Retinal pigment epithelial cell (primary cell): ENCODE measurements at regions not wholly inside any gene's neighbourhood (a gene's known extent, or its start where the extent isn't known, plus 50 kb on each side); places are given as distances from the start of the nearest gene placed in this dataset.
"Not testable (repeated sequence)": the region's sequence is repeated elsewhere in the genome, so short reads cannot be mapped to it uniquely, and the experiment has no call there.

ENCODE experiments used
- DNase-seq: peaks from one replicate; pipeline ENCODE4 v3.0.0-alpha.2; 2010; ENCODE audit warnings: low read depth
- H3K4me3 ChIP-seq: 2 replicates; pipeline ENCODE4 v1.5.1; 2011; ENCODE audit warnings: mild to moderate bottlenecking, low read length, control low read depth, moderate library complexity
- TF ChIP-seq, protein P1 (sequence below): conservative IDR thresholded peaks from 2 replicates; pipeline ENCODE4 v1.5.1; 2011; ENCODE audit warnings: low read depth, low read length, control low read depth, inconsistent platforms

DNA sequence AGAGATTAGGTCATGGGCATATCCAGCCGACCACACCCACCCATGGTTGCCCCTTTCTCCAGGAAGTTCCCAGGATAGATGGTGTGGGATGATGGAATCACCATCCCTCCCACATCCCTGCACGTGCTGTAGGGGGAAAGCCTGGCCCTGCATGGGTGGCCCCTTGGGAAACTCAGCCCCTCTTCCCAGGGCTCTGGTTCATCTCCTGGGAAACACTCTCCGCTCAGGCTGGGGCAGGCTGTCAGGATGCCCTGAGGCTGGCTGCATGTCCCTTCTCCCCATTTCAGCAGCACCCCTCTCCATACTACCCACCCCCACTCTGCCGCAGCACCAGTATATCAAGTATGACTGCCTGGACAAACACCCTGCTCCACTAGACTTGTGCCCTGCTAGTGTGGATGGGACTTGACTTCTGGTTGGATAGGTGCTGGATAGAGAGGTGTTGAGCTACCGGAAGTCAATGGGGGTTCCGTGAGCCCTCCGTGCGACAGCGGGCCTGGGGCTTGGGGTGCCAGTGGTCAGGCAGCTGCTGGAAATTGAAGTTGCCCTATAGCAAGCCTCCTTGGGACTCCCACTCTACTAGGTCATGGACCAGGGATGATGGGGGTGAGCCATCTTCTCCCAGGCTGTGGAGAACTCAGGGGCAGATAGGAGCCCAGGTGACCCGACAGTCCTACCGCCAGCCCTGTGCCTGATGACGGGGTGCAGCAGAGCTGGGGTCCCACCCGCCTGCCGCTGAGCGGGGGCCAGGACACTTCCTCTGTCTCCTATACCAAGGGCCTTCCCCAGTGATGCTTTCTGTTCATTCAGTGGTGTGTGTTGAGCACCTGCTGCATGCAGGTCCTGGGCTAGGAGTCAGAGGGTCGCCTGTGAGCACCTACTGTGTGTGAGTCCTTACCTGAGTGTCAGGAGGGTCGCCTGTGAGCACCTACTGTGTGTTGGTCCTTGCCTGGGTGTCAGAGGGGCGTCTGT is 69.4 kb upstream of the COL5A1 start:
- DNase-seq: no peak
- no peak overlapping the region for H3K4me3 ChIP-seq
- TF ChIP-seq, protein P1, sequence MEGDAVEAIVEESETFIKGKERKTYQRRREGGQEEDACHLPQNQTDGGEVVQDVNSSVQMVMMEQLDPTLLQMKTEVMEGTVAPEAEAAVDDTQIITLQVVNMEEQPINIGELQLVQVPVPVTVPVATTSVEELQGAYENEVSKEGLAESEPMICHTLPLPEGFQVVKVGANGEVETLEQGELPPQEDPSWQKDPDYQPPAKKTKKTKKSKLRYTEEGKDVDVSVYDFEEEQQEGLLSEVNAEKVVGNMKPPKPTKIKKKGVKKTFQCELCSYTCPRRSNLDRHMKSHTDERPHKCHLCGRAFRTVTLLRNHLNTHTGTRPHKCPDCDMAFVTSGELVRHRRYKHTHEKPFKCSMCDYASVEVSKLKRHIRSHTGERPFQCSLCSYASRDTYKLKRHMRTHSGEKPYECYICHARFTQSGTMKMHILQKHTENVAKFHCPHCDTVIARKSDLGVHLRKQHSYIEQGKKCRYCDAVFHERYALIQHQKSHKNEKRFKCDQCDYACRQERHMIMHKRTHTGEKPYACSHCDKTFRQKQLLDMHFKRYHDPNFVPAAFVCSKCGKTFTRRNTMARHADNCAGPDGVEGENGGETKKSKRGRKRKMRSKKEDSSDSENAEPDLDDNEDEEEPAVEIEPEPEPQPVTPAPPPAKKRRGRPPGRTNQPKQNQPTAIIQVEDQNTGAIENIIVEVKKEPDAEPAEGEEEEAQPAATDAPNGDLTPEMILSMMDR: no peak

DNA sequence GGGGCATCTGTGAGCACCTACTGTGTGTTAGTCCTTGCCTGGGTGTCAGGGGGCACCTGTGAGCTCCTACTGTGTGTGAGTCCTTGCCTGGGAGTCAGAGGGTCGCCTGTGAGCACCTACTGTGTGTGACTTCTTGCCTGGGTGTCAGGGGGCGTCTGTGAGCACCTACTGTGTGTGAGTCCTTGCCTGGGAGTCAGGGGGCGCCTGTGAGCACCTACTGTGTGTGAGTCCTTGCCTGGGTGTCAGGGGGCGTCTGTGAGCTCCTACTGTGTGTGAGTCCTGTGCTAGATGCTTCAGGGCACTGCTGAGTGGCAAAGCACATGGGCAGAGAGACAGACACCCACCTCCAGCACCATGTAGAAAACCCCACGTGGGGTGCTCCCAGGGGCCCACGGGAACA is 66.9 kb upstream of the COL5A1 start:
- H3K4me3 ChIP-seq, DNase-seq: not testable (repeated sequence)

DNA sequence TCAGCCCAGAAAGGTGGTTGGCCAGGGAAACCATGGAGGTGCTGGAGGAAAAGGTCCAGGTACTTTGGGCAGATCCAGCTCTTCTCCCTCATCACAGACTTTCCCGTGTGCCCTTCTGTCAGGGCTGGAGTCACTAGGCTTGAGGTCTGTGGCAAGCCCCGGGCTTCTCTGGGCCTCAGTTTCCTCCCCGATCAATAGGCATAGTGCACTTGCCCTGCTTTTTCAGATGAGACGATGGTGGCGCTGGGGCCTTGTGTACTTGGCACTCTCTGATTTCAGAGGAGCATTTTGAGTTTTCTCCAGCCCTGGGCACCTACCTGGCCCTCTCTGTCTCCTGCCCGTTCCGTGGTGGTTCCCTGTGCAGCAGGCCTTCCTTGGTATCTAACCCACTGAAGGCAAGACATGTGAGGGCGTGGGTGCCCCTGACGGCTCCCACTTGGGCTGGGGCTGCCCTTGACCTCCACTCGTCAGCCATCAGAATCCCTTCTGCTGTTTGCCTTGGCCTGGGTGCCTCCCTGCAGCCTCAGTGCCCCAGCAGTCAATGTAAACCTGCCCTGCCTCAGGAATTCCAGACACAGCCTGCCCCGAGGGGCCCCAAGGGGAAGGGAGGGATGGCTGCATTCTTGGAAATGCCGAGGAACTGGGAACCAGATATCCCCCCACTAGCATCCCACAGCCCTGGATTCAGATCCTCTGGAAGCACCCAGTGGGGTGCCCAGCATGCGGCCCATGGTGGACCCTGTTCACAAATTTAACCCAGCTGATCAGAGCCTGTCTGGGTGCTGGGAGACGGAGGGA is 66.3 kb upstream of the COL5A1 start:
- no peak overlapping the region for H3K4me3 ChIP-seq
- TF ChIP-seq, protein P1: no peak
- no peak for DNase-seq

DNA sequence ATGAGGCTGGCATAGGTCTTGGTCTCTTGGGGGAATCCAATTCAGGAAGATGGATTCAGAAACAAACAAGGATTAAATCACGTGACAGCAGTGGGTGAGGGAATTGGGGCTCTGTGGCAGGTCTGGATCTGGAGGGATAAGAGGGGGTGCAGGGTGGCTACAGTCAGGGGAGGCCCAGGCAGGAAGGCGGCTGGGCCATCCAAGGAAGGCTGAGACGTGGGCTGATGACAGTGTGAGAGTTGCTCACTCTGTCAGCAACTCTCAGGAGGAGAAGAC is 65.8 kb upstream of the COL5A1 start:
- no peak overlapping the region for H3K4me3 ChIP-seq
- TF ChIP-seq, protein P1: no peak
- DNase-seq: no peak

DNA sequence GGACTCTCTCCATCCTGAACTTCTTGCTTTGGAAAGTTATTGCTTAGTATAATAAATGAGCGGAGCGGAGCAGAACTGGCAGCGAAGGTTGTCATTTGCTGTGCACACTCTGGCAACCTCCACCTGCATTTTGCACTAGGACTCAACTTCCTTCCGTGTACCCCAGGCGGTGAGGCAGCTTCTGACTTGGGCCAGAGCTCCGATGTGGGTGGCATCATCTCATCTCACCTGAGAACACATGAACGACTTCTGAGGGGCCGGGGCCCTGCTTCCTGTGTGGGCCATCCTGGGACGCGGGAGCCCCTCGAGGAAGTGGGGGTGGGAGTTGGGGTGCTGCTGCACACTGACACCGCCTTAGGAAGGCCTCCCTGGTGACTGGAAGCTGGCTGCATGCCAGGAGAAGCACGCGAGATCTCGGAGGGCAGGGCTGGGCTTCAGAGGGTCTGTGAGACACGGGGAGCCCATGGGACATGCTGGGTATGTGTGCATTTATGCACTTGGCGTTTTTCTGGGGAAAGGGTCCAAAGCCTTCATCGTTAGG is 56.5 kb upstream of the COL5A1 start:
- DNase-seq: no peak
- no peak overlapping the region for H3K4me3 ChIP-seq
- TF ChIP-seq, protein P1: no peak

DNA sequence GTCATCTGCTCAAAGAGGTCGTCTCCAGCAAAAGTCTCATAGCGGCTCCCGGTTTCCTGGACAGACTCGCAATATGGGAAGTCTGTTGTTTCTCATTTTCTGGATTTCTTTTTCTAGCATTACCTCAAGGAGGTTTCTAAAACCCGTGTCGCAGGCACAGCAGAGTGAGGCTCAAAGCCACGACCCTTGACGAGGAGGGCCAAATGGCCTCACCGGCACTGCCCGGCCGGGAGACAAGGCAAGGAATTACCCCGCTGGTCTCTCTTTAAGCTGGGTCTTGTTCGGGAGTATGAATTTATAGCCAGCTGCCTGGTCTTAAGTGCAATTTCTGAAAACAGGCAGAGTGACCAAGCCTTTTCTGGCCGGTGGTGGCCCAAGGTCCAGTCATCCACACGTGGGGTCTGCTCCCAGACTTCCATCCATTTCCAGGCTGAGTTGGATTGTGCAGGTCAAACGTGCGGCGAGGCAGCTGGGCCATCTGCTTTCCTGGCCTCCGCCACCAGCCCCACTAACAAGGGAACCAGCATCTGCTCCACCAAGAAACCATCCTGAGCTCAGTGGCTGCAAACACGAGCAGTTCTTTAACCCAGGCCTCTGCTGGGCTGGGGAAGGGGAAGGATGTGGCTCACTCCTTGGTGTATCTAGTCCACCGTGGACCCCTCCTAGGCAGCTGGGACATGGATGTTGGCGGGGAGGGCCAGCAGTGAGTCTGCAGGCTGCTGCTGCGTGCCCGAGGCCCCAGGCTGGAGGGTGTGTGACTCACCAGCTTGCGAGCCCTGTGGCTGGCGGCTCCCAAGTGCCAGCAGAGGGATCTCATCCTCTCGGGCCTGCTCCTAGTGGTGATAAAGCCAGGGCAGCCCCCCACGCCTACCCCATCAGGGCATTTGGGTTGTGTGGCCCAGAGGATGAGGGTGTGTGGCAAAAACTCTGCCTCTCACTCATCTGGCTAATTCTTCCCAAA is 55.6 kb upstream of the COL5A1 start:
- H3K4me3 ChIP-seq: no peak overlapping the region
- TF ChIP-seq, protein P1: peak; percentile 19
- no peak for DNase-seq
